ENCODE measurements at regions not wholly inside any gene's neighbourhood (a gene's known extent, or its start where the extent isn't known, plus 50 kb on each side); places are given as distances from the start of the nearest gene placed in this dataset.
A peak's percentile ranks its signal among the peaks of the same experiment; 100 is the strongest.

DNA sequence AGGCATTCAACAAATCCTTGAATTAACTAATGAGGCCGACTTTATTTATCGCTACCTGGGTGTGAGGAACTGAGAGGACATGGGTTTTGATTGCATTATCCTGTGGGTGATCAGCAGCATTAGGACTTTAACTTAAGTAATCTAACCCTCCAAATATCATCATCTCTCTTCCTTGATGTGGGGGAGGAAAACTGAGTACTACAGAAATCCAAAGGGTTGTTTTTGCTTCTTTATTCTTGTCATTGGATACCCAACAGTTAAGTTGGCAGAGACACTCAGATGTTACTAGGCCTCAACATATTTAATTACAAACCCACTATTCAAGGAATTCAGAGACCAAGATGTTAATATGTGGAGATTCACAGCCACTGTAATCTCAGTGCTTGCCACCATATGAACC is 97.4 kb upstream of the ST6GALNAC5 start:
- Histone ChIP-seq H4K20me1 (ENCODE audit: insufficient read depth, low read length) (no peaks in the 10 kb centered on the region), H3K4me3 (ENCODE audit: insufficient read depth, low read depth, low read length) (no peak overlapping the region), H4K5ac (ENCODE audit: low read depth, low read length) (no peak overlapping the region), H3K4me2 (ENCODE audit: low read depth, low read length) (no peak overlapping the region), H3K18ac (ENCODE audit: low read depth, low read length) (no peak overlapping the region), H3K4me1 (ENCODE audit: control insufficient read depth, insufficient read depth, low read length) (no peaks in the 10 kb centered on the region), H3K9ac (ENCODE audit: low read depth, low read length) (no peak overlapping the region), H3K9me1 (ENCODE audit: insufficient read depth, low read length) (no peaks in the 10 kb centered on the region), H2BK15ac (ENCODE audit: low read depth, low read length) (no peak overlapping the region), H2BK5ac (ENCODE audit: low read depth, low read length, poor library complexity, severe bottlenecking) (no peak overlapping the region), H3K79me1 (ENCODE audit: low read depth in 1 of 2, low read length in 2 of 2) (no peaks in the 10 kb centered on the region), H2BK20ac (ENCODE audit: low read depth, low read length) (no peak overlapping the region), H4K8ac (ENCODE audit: low read depth in 2 of 2, low read length in 2 of 2) (no peak overlapping the region), H2AK5ac (ENCODE audit: low read depth, low read length) (no peak overlapping the region), H3K14ac (replicated peaks; ENCODE audit: low read depth, low read length) (no peak overlapping the region), H3K56ac (ENCODE audit: extremely low read depth, insufficient read depth, low read length) (peak overlapping the region; percentile 17; the same call in 1 of the 2 replicates), H2BK120ac (ENCODE audit: low read depth, low read length) (no peak overlapping the region), H3K36me3 (ENCODE audit: control insufficient read depth, insufficient read depth, low read length) (no peaks in the 10 kb centered on the region), H3K23ac (ENCODE audit: low read depth, low read length) (no peak overlapping the region), H2AK9ac (replicated peaks; ENCODE audit: low read depth, low read length, poor library complexity) (no peak overlapping the region), H3K4ac (ENCODE audit: low read depth, low read length) (no peak overlapping the region), H4K91ac (ENCODE audit: insufficient read depth, low read depth, low read length) (no peak overlapping the region), H3K27me3 (ENCODE audit: control insufficient read depth, insufficient read depth, low read length) (no peaks in the 10 kb centered on the region), H3K27ac (ENCODE audit: insufficient read depth, low read length) (no peak overlapping the region), H3K9me3 (ENCODE audit: control insufficient read depth, insufficient read depth, low read length) (no peaks in the 10 kb centered on the region), H2AFZ (replicated peaks; ENCODE audit: low read length, poor library complexity) (no peak overlapping the region)
- POLR2A ChIA-PET (ENCODE audit: unreplicated experiment): no interaction called here
- intact Hi-C loops (cut with micrococcal nuclease): no loop called here
- no peak for ATAC-seq (ENCODE audit: low read depth)
- BruUV-seq (replicated peaks): no TSS peak
- in situ Hi-C loops (cut with MboI; ENCODE audit: low sequenced_read_pairs): no loop called here
- TF ChIP-seq BHLHE40 (IDR thresholded peaks at IDR 0.05; ENCODE audit: low read depth, low read length) (no peak), SMC3 (IDR thresholded peaks at IDR 0.05; ENCODE audit: low read depth, low read length) (no peak)
- TF ChIP-seq, protein P1, sequence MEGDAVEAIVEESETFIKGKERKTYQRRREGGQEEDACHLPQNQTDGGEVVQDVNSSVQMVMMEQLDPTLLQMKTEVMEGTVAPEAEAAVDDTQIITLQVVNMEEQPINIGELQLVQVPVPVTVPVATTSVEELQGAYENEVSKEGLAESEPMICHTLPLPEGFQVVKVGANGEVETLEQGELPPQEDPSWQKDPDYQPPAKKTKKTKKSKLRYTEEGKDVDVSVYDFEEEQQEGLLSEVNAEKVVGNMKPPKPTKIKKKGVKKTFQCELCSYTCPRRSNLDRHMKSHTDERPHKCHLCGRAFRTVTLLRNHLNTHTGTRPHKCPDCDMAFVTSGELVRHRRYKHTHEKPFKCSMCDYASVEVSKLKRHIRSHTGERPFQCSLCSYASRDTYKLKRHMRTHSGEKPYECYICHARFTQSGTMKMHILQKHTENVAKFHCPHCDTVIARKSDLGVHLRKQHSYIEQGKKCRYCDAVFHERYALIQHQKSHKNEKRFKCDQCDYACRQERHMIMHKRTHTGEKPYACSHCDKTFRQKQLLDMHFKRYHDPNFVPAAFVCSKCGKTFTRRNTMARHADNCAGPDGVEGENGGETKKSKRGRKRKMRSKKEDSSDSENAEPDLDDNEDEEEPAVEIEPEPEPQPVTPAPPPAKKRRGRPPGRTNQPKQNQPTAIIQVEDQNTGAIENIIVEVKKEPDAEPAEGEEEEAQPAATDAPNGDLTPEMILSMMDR (conservative IDR thresholded peaks at IDR 0.05; ENCODE audit: low read depth, low read length): no peak
- WGBS, 2 experiments (ENCODE audit: extremely low coverage in 2 of 2, insufficient read length in 1 of 2): no CpG with 5 or more reads among the region's 2 CpGs
- no peak for DNase-seq
- CTCF ChIA-PET: no interaction called here
- dilution Hi-C loops (cut with HindIII; ENCODE audit: low sequenced_read_pairs, unreplicated experiment): no loop called here

Measured in IMR-90 (cell line).